ENCODE measurements at regions not wholly inside any gene's neighbourhood (a gene's known extent, or its start where the extent isn't known, plus 50 kb on each side); places are given as distances from the start of the nearest gene placed in this dataset.

DNA sequence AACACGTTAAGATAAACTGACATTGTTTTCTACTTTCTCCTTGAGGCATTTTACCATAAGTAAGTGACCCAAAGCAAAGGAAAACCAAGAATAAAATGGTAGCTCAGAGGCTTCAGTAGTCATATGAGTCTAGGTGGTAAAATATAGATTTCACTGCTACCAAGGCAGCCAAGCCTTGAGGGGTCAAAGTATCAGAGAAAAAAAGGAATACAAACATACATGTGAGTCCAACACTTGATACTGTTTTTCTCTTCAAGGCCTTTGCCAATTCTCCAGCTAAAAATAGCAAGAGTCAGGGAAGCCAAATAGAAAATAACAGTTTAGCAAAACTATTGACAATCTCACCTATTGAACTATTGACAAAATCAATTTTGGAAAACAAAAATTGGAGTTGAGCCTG, 925.9 kb downstream of the BCL11A start:
- intact Hi-C loops (cut with micrococcal nuclease; ENCODE audit: unreplicated experiment) (no loop called here), in situ Hi-C loops (cut with MboI) (no loop called here)
- H3K4me1 ChIP-seq (ENCODE audit: control insufficient read depth, insufficient read depth, low read length): no peaks in the 10 kb centered on the region
- no peaks in the 10 kb centered on the region for H4K20me1 ChIP-seq (ENCODE audit: control insufficient read depth, insufficient read depth)
- H3K4me2 ChIP-seq (ENCODE audit: control insufficient read depth, insufficient read depth): no peak overlapping the region
- no peak for DNase-seq (ENCODE audit: low read depth, low spot score)
- 0% methylated on average over 1 of the region's 1 CpG for WGBS (ENCODE audit: insufficient coverage, insufficient replicate concordance, low lambda C conversion rate, missing lambda C conversion rate)
- H3K36me3 ChIP-seq (ENCODE audit: control insufficient read depth in 2 of 2, insufficient read depth in 2 of 2, low read length in 1 of 2): no peaks in the 10 kb centered on the region
- H3K79me2 ChIP-seq (ENCODE audit: control insufficient read depth, insufficient read depth, low read length): no peaks in the 10 kb centered on the region
- H2AFZ ChIP-seq (ENCODE audit: control insufficient read depth, low read depth, low read length): no peak overlapping the region
- FAIRE-seq: no peak
- H3K27me3 ChIP-seq (replicated peaks in 1 of 2; ENCODE audit: control insufficient read depth in 2 of 2, insufficient read depth in 2 of 2, low read length in 1 of 2): no peaks in the 10 kb centered on the region
- H3K27ac ChIP-seq (ENCODE audit: control insufficient read depth, insufficient read depth): no peak overlapping the region
- RAD21 ChIA-PET (ENCODE audit: unreplicated experiment): no interaction called here
- H3K4me3 ChIP-seq: no peak overlapping the region
- no peak for ATAC-seq
- no TSS peak for BruUV-seq (replicated peaks)
- CTCF ChIA-PET: interaction anchor here (0.9 kb wide), 1 partner anchor 29 kb away, joined by 3 read pairs; no protein-coding TSS in a partner anchor
- H3K9me3 ChIP-seq (replicated peaks; ENCODE audit: control insufficient read depth, insufficient read depth, low read length): no peaks in the 10 kb centered on the region
- H3K9ac ChIP-seq (ENCODE audit: control insufficient read depth, insufficient read depth, low read length): no peak overlapping the region
- POLR2A ChIA-PET: no interaction called here
- TF ChIP-seq SMAD1 (IDR thresholded peaks at IDR 0.05; ENCODE audit: low read depth, partially characterized antibody) (no peak), RAD21 (IDR thresholded peaks at IDR 0.05; ENCODE audit: insufficient read depth, low read depth, low read length) (no peak), JUND (IDR thresholded peaks at IDR 0.05; ENCODE audit: low read depth, low read length) (no peak), IKZF1 (conservative IDR thresholded peaks at IDR 0.05) (no peak), POLR2AphosphoS5 (IDR thresholded peaks at IDR 0.05; ENCODE audit: low read length) (no peak), CREM (IDR thresholded peaks at IDR 0.05; ENCODE audit: low read depth) (no peak), ZNF24 (IDR thresholded peaks at IDR 0.05) (no peak), DPF2 (IDR thresholded peaks at IDR 0.05) (no peak), USF1 (IDR thresholded peaks at IDR 0.05; ENCODE audit: borderline replicate concordance, extremely low read length, insufficient read depth, low read depth, low read length) (no peak), CBX5 (IDR thresholded peaks at IDR 0.05; ENCODE audit: low read depth) (no peak), LARP7 (IDR thresholded peaks at IDR 0.05) (no peak)
- TF ChIP-seq, protein P1, sequence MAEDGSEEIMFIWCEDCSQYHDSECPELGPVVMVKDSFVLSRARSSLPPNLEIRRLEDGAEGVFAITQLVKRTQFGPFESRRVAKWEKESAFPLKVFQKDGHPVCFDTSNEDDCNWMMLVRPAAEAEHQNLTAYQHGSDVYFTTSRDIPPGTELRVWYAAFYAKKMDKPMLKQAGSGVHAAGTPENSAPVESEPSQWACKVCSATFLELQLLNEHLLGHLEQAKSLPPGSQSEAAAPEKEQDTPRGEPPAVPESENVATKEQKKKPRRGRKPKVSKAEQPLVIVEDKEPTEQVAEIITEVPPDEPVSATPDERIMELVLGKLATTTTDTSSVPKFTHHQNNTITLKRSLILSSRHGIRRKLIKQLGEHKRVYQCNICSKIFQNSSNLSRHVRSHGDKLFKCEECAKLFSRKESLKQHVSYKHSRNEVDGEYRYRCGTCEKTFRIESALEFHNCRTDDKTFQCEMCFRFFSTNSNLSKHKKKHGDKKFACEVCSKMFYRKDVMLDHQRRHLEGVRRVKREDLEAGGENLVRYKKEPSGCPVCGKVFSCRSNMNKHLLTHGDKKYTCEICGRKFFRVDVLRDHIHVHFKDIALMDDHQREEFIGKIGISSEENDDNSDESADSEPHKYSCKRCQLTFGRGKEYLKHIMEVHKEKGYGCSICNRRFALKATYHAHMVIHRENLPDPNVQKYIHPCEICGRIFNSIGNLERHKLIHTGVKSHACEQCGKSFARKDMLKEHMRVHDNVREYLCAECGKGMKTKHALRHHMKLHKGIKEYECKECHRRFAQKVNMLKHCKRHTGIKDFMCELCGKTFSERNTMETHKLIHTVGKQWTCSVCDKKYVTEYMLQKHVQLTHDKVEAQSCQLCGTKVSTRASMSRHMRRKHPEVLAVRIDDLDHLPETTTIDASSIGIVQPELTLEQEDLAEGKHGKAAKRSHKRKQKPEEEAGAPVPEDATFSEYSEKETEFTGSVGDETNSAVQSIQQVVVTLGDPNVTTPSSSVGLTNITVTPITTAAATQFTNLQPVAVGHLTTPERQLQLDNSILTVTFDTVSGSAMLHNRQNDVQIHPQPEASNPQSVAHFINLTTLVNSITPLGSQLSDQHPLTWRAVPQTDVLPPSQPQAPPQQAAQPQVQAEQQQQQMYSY (CRISPR knock-in tag; IDR thresholded peaks at IDR 0.05): no peak
- SMC1A ChIA-PET (ENCODE audit: uncharacterized antibody, unreplicated experiment): interaction anchor here (0.5 kb wide), 1 partner anchor 966 kb away, joined by 3 read pairs; no protein-coding TSS in a partner anchor

All from GM12878 (cell line).